ENCODE measurements at regions not wholly inside any gene's neighbourhood (a gene's known extent, or its start where the extent isn't known, plus 50 kb on each side); places are given as distances from the start of the nearest gene placed in this dataset.

- WGBS, 2 donors (ENCODE audit: extremely low coverage in 2 of 2, insufficient read length in 2 of 2, insufficient replicate concordance in 1 of 2) = no CpG with 5 or more reads among the region's 2 CpGs
These were observed 193.9 kb downstream of the PHLDA1 start for GRCh38 chr12:75837700-75838099.

GRCh38 chr12:75836533-75836932 lies 195.0 kb downstream of the PHLDA1 start:
- Histone ChIP-seq H2AK5ac (ENCODE audit: low read depth, low read length) (no peak overlapping the region), H3K4ac (ENCODE audit: low read length) (no peak overlapping the region), H3K9me3 (replicated peaks in 1 of 2; ENCODE audit: control insufficient read depth in 2 of 2, insufficient read depth in 1 of 2, low read depth in 1 of 2, low read length in 2 of 2) (peaks cover 0 to under 1% of the 10 kb centered on the region in 2 donors), H3K4me2 (ENCODE audit: insufficient read depth, low read length, poor library complexity, severe bottlenecking) (no peak overlapping the region), H3K18ac (ENCODE audit: low read length) (no peak overlapping the region), H2BK5ac (ENCODE audit: low read length) (no peak overlapping the region), H3K4me1 (ENCODE audit: control insufficient read depth in 2 of 2, insufficient read depth in 1 of 2, low read depth in 1 of 2, low read length in 2 of 2) (peaks cover 0 to 1% of the 10 kb centered on the region in 2 donors), H4K8ac (ENCODE audit: low read depth, low read length) (no peak overlapping the region), H3K14ac (ENCODE audit: low read length) (no peak overlapping the region), H2BK15ac (ENCODE audit: low read length) (no peak overlapping the region), H4K91ac (ENCODE audit: low read depth, low read length, poor library complexity) (no peak overlapping the region), H3K27ac (replicated peaks; ENCODE audit: low read length) (no peak overlapping the region), H3K36me3 (replicated peaks in 1 of 2; ENCODE audit: control insufficient read depth in 2 of 2, insufficient read depth in 2 of 2, low read length in 2 of 2) (no peaks in the 10 kb centered on the region), H3K79me1 (ENCODE audit: low read depth, low read length) (no peaks in the 10 kb centered on the region), H3K9ac (ENCODE audit: low read depth, low read length, poor library complexity) (no peak overlapping the region), H2BK120ac (ENCODE audit: low read depth, low read length) (no peak overlapping the region), H2AFZ (ENCODE audit: low read length) (no peak overlapping the region), H2BK12ac (ENCODE audit: low read length) (no peak overlapping the region), H3K27me3 (ENCODE audit: control insufficient read depth in 3 of 3, insufficient read depth in 3 of 3, low read depth in 1 of 3, low read length in 3 of 3) (no peaks in the 10 kb centered on the region), H3K23ac (ENCODE audit: low read depth, low read length, poor library complexity) (no peak overlapping the region), H3K4me3 (ENCODE audit: low read length in 2 of 2) (no peak overlapping the region)
- no peak for DNase-seq (ENCODE audit: low spot score)

More at GRCh38 chr12:75837700-75838099, 193.9 kb downstream of the PHLDA1 start:
- Histone ChIP-seq H3K79me1 (ENCODE audit: low read depth, low read length) (no peaks in the 10 kb centered on the region), H3K4me1 (ENCODE audit: control insufficient read depth in 2 of 2, insufficient read depth in 1 of 2, low read depth in 1 of 2, low read length in 2 of 2) (peaks cover 0 to 1% of the 10 kb centered on the region in 2 donors), H4K91ac (ENCODE audit: low read depth, low read length, poor library complexity) (no peak overlapping the region), H3K18ac (ENCODE audit: low read length) (no peak overlapping the region), H3K4me3 (ENCODE audit: low read length in 2 of 2) (no peak overlapping the region), H2BK120ac (ENCODE audit: low read depth, low read length) (no peak overlapping the region), H2AFZ (ENCODE audit: low read length) (no peak overlapping the region), H3K27ac (replicated peaks; ENCODE audit: low read length) (no peak overlapping the region), H4K8ac (ENCODE audit: low read depth, low read length) (no peak overlapping the region), H3K4ac (ENCODE audit: low read length) (no peak overlapping the region), H2BK12ac (ENCODE audit: low read length) (no peak overlapping the region), H3K23ac (ENCODE audit: low read depth, low read length, poor library complexity) (no peak overlapping the region), H2AK5ac (ENCODE audit: low read depth, low read length) (no peak overlapping the region), H2BK15ac (ENCODE audit: low read length) (no peak overlapping the region), H3K9ac (ENCODE audit: low read depth, low read length, poor library complexity) (no peak overlapping the region), H3K27me3 (ENCODE audit: control insufficient read depth in 3 of 3, insufficient read depth in 3 of 3, low read depth in 1 of 3, low read length in 3 of 3) (no peaks in the 10 kb centered on the region), H2BK5ac (ENCODE audit: low read length) (no peak overlapping the region), H3K4me2 (ENCODE audit: insufficient read depth, low read length, poor library complexity, severe bottlenecking) (no peak overlapping the region), H3K36me3 (replicated peaks in 1 of 2; ENCODE audit: control insufficient read depth in 2 of 2, insufficient read depth in 2 of 2, low read length in 2 of 2) (no peaks in the 10 kb centered on the region), H3K14ac (ENCODE audit: low read length) (no peak overlapping the region), H3K9me3 (replicated peaks in 1 of 2; ENCODE audit: control insufficient read depth in 2 of 2, insufficient read depth in 1 of 2, low read depth in 1 of 2, low read length in 2 of 2) (no peaks in the 10 kb centered on the region)
- DNase-seq (ENCODE audit: low spot score) = no peak

- no CpG with 5 or more reads among the region's 3 CpGs for WGBS, 2 donors (ENCODE audit: extremely low coverage in 2 of 2, insufficient read length in 2 of 2, insufficient replicate concordance in 1 of 2)
- no peak overlapping the region for H3K23ac ChIP-seq (ENCODE audit: low read depth, low read length, poor library complexity)
- H3K36me3 ChIP-seq (replicated peaks in 1 of 2; ENCODE audit: control insufficient read depth in 2 of 2, insufficient read depth in 2 of 2, low read length in 2 of 2) = no peaks in the 10 kb centered on the region
- no peak overlapping the region for H3K4ac ChIP-seq (ENCODE audit: low read length)
- no peak overlapping the region for H2BK120ac ChIP-seq (ENCODE audit: low read depth, low read length)
- H2BK5ac ChIP-seq (ENCODE audit: low read length) = no peak overlapping the region
- H2BK12ac ChIP-seq (ENCODE audit: low read length) = no peak overlapping the region
- peaks cover 0 to 4% of the 10 kb centered on the region in 2 donors for H3K9me3 ChIP-seq (replicated peaks in 1 of 2; ENCODE audit: control insufficient read depth in 2 of 2, insufficient read depth in 1 of 2, low read depth in 1 of 2, low read length in 2 of 2)
- H3K79me1 ChIP-seq (ENCODE audit: low read depth, low read length) = no peaks in the 10 kb centered on the region
- H3K9ac ChIP-seq (ENCODE audit: low read depth, low read length, poor library complexity) = no peak overlapping the region
- no peak overlapping the region for H3K18ac ChIP-seq (ENCODE audit: low read length)
- H2BK15ac ChIP-seq (ENCODE audit: low read length) = no peak overlapping the region
- peaks cover 1 to 2% of the 10 kb centered on the region in 2 donors for H3K4me1 ChIP-seq (ENCODE audit: control insufficient read depth in 2 of 2, insufficient read depth in 1 of 2, low read depth in 1 of 2, low read length in 2 of 2)
- H3K27ac ChIP-seq (replicated peaks; ENCODE audit: low read length) = no peak overlapping the region
- no peaks in the 10 kb centered on the region for H3K27me3 ChIP-seq (ENCODE audit: control insufficient read depth in 3 of 3, insufficient read depth in 3 of 3, low read depth in 1 of 3, low read length in 3 of 3)
- H2AFZ ChIP-seq (ENCODE audit: low read length) = no peak overlapping the region
- H4K91ac ChIP-seq (ENCODE audit: low read depth, low read length, poor library complexity) = no peak overlapping the region
- H4K8ac ChIP-seq (ENCODE audit: low read depth, low read length) = no peak overlapping the region
- DNase-seq (ENCODE audit: low spot score) = no peak
- peak overlapping the region in 1 of 2 donors; percentile 13 for H3K4me3 ChIP-seq (ENCODE audit: low read length in 2 of 2)
- no peak overlapping the region for H2AK5ac ChIP-seq (ENCODE audit: low read depth, low read length)
- H3K4me2 ChIP-seq (ENCODE audit: insufficient read depth, low read length, poor library complexity, severe bottlenecking) = no peak overlapping the region
- no peak overlapping the region for H3K14ac ChIP-seq (ENCODE audit: low read length)
These were observed 197.0 kb downstream of the PHLDA1 start for GRCh38 chr12:75834591-75834990.

GRCh38 chr12:75833268-75833667 lies 198.3 kb downstream of the PHLDA1 start:
- no peak overlapping the region for H3K23ac ChIP-seq (ENCODE audit: low read depth, low read length, poor library complexity)
- peaks cover 0 to 4% of the 10 kb centered on the region in 2 donors for H3K9me3 ChIP-seq (replicated peaks in 1 of 2; ENCODE audit: control insufficient read depth in 2 of 2, insufficient read depth in 1 of 2, low read depth in 1 of 2, low read length in 2 of 2)
- no peak overlapping the region for H3K4me2 ChIP-seq (ENCODE audit: insufficient read depth, low read length, poor library complexity, severe bottlenecking)
- no peak overlapping the region for H3K18ac ChIP-seq (ENCODE audit: low read length)
- H3K4ac ChIP-seq (ENCODE audit: low read length) = no peak overlapping the region
- no peak overlapping the region for H2BK5ac ChIP-seq (ENCODE audit: low read length)
- no peaks in the 10 kb centered on the region for H3K36me3 ChIP-seq (replicated peaks in 1 of 2; ENCODE audit: control insufficient read depth in 2 of 2, insufficient read depth in 2 of 2, low read length in 2 of 2)
- no peak overlapping the region for H3K9ac ChIP-seq (ENCODE audit: low read depth, low read length, poor library complexity)
- H3K4me1 ChIP-seq (ENCODE audit: control insufficient read depth in 2 of 2, insufficient read depth in 1 of 2, low read depth in 1 of 2, low read length in 2 of 2) = peaks cover 1 to 2% of the 10 kb centered on the region in 2 donors
- no peaks in the 10 kb centered on the region for H3K27me3 ChIP-seq (ENCODE audit: control insufficient read depth in 3 of 3, insufficient read depth in 3 of 3, low read depth in 1 of 3, low read length in 3 of 3)
- no peak overlapping the region for H2AK5ac ChIP-seq (ENCODE audit: low read depth, low read length)
- no peak overlapping the region for H2BK12ac ChIP-seq (ENCODE audit: low read length)
- H2AFZ ChIP-seq (ENCODE audit: low read length) = no peak overlapping the region
- H3K14ac ChIP-seq (ENCODE audit: low read length) = no peak overlapping the region
- H2BK120ac ChIP-seq (ENCODE audit: low read depth, low read length) = no peak overlapping the region
- no peak overlapping the region for H3K27ac ChIP-seq (replicated peaks; ENCODE audit: low read length)
- no peaks in the 10 kb centered on the region for H3K79me1 ChIP-seq (ENCODE audit: low read depth, low read length)
- no peak overlapping the region for H4K8ac ChIP-seq (ENCODE audit: low read depth, low read length)
- H3K4me3 ChIP-seq (ENCODE audit: low read length in 2 of 2) = no peak overlapping the region
- H2BK15ac ChIP-seq (ENCODE audit: low read length) = no peak overlapping the region
- no CpG with 5 or more reads among the region's 3 CpGs for WGBS, 2 donors (ENCODE audit: extremely low coverage in 2 of 2, insufficient read length in 2 of 2, insufficient replicate concordance in 1 of 2)
- H4K91ac ChIP-seq (ENCODE audit: low read depth, low read length, poor library complexity) = no peak overlapping the region
- DNase-seq (ENCODE audit: low spot score) = no peak

All from neuronal stem cell (in vitro differentiated cells).